HepG2 (cell line): ENCODE measurements at regions not wholly inside any gene's neighbourhood (a gene's known extent, or its start where the extent isn't known, plus 50 kb on each side); places are given as distances from the start of the nearest gene placed in this dataset.

Experiments used
- ZNF775 ChIP-seq: sonication (generic); formaldehyde crosslinking; IDR thresholded peaks from 2 replicates; pipeline ENCODE4 v1.4.0; 2020; ENCODE audit warnings: missing genetic modification reagents, mild to moderate bottlenecking, moderate library complexity, borderline replicate concordance
- TF ChIP-seq, protein P1 (sequence below): sonication (generic); formaldehyde crosslinking; IDR thresholded peaks from 2 replicates; pipeline ENCODE4 v1.4.0; 2020; ENCODE audit warnings: missing genetic modification reagents
- TF ChIP-seq, protein P2 (sequence below): sonication (generic); formaldehyde crosslinking; IDR thresholded peaks from 2 replicates; pipeline ENCODE4 v1.5.0; 2020; ENCODE audit warnings: missing genetic modification reagents, mild to moderate bottlenecking, borderline replicate concordance
- TF ChIP-seq, protein P3 (sequence below): sonication (generic); formaldehyde crosslinking; IDR thresholded peaks from 2 replicates; pipeline ENCODE4 v1.8.1; 2023; ENCODE audit warnings: missing genetic modification reagents, inconsistent platforms, borderline replicate concordance

DNA sequence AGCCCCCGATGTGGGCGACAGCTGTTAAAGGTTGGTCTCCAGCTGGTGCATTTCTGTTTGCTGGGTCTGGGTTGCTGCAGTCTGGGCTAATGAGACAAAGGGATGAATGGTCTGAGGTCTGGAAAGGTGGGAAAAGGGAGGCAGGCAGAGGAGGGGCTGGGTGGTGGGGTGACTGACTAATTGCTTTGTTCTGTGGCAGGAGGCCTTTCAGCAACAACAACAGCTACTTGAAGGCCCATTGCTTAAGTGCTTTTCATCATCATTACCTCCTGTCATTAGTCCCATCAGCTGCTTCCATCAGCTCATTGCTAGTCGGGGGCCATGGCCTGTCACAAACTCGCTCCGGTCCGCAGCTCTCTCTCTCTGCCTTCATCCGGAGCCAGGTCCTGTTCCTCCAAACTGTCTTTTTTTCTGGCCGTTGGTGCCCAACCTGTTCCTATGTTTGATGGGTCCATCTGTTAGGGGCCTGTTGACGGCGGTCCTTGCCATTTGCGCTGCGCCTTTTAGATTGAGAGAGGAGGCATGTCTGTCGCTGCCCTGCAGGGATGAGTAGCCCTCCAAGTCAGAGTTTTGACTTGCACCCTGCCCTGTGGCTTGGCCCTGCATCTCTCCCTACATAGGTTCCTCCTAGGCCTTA, 105.6 kb upstream of the PLXNA2 start (continued):
- TF ChIP-seq, protein P1, sequence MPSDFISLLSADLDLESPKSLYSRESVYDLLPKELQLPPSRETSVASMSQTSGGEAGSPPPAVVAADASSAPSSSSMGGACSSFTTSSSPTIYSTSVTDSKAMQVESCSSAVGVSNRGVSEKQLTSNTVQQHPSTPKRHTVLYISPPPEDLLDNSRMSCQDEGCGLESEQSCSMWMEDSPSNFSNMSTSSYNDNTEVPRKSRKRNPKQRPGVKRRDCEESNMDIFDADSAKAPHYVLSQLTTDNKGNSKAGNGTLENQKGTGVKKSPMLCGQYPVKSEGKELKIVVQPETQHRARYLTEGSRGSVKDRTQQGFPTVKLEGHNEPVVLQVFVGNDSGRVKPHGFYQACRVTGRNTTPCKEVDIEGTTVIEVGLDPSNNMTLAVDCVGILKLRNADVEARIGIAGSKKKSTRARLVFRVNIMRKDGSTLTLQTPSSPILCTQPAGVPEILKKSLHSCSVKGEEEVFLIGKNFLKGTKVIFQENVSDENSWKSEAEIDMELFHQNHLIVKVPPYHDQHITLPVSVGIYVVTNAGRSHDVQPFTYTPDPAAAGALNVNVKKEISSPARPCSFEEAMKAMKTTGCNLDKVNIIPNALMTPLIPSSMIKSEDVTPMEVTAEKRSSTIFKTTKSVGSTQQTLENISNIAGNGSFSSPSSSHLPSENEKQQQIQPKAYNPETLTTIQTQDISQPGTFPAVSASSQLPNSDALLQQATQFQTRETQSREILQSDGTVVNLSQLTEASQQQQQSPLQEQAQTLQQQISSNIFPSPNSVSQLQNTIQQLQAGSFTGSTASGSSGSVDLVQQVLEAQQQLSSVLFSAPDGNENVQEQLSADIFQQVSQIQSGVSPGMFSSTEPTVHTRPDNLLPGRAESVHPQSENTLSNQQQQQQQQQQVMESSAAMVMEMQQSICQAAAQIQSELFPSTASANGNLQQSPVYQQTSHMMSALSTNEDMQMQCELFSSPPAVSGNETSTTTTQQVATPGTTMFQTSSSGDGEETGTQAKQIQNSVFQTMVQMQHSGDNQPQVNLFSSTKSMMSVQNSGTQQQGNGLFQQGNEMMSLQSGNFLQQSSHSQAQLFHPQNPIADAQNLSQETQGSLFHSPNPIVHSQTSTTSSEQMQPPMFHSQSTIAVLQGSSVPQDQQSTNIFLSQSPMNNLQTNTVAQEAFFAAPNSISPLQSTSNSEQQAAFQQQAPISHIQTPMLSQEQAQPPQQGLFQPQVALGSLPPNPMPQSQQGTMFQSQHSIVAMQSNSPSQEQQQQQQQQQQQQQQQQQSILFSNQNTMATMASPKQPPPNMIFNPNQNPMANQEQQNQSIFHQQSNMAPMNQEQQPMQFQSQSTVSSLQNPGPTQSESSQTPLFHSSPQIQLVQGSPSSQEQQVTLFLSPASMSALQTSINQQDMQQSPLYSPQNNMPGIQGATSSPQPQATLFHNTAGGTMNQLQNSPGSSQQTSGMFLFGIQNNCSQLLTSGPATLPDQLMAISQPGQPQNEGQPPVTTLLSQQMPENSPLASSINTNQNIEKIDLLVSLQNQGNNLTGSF (CRISPR knock-in tag): no peak
- TF ChIP-seq, protein P2, sequence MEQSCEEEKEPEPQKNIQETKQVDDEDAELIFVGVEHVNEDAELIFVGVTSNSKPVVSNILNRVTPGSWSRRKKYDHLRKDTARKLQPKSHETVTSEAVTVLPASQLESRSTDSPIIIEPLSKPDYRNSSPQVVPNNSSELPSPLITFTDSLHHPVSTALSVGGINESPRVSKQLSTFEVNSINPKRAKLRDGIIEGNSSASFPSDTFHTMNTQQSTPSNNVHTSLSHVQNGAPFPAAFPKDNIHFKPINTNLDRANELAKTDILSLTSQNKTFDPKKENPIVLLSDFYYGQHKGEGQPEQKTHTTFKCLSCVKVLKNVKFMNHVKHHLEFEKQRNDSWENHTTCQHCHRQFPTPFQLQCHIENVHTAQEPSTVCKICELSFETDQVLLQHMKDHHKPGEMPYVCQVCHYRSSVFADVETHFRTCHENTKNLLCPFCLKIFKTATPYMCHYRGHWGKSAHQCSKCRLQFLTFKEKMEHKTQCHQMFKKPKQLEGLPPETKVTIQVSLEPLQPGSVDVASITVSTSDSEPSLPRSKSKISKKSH (CRISPR knock-in tag): no peak
- TF ChIP-seq, protein P3, sequence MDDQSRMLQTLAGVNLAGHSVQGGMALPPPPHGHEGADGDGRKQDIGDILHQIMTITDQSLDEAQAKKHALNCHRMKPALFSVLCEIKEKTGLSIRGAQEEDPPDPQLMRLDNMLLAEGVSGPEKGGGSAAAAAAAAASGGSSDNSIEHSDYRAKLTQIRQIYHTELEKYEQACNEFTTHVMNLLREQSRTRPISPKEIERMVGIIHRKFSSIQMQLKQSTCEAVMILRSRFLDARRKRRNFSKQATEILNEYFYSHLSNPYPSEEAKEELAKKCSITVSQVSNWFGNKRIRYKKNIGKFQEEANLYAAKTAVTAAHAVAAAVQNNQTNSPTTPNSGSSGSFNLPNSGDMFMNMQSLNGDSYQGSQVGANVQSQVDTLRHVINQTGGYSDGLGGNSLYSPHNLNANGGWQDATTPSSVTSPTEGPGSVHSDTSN (CRISPR knock-in tag): no peak
- TF ChIP-seq ZNF775: no peak
